ENCODE measurements at regions not wholly inside any gene's neighbourhood (a gene's known extent, or its start where the extent isn't known, plus 50 kb on each side); places are given as distances from the start of the nearest gene placed in this dataset.

DNA sequence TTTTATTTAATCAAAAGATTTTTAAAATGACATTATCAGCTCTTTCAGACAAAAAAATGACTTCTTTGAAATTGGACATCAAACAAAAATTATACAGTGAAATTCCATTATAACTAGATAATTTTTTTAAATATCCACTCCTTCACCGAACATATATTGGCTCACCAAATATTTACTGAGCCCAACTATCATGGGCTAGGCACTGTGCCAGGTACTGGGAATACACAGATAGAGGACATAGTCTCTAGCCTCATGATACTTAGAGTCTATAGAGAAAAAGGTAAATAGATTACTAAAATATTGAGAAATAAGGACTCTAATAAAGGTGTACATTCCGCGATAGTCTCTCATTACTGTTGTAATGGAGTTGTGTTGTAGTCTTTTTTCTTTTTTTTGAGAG is 219.9 kb downstream of the SEC23A start:
- no peak overlapping the region for H3K18ac ChIP-seq (ENCODE audit: low read depth, low read length)
- no peak overlapping the region for H3K4me3 ChIP-seq (ENCODE audit: insufficient read depth, low read depth, low read length)
- H3K27ac ChIP-seq (ENCODE audit: insufficient read depth, low read length), result no peak overlapping the region
- ChIA-PET POLR2A (ENCODE audit: unreplicated experiment) (interaction anchor here (1.1 kb wide), 1 partner anchor 10 kb away, joined by 3 read pairs; no protein-coding TSS in a partner anchor), CTCF (interaction anchor here (0.9 kb wide), 1 partner anchor 15 kb away, joined by 3 read pairs; no protein-coding TSS in a partner anchor)
- H3K27me3 ChIP-seq (ENCODE audit: control insufficient read depth, insufficient read depth, low read length), result no peaks in the 10 kb centered on the region; the same call in 1 of the 2 replicates
- H2BK5ac ChIP-seq (ENCODE audit: low read depth, low read length, poor library complexity, severe bottlenecking), result no peak overlapping the region
- dilution Hi-C loops (cut with HindIII; ENCODE audit: low sequenced_read_pairs, unreplicated experiment), result no loop called here
- H3K9me3 ChIP-seq (ENCODE audit: control insufficient read depth, insufficient read depth, low read length), result no peaks in the 10 kb centered on the region
- H4K91ac ChIP-seq (ENCODE audit: insufficient read depth, low read depth, low read length), result no peak overlapping the region
- no peak overlapping the region for H2BK120ac ChIP-seq (ENCODE audit: low read depth, low read length)
- in situ Hi-C loops (cut with MboI; ENCODE audit: low sequenced_read_pairs), result no loop called here
- ATAC-seq (ENCODE audit: low read depth) (no peak), DNase-seq (no peak)
- no peak overlapping the region for H3K4me2 ChIP-seq (ENCODE audit: low read depth, low read length)
- no peak overlapping the region for H3K23ac ChIP-seq (ENCODE audit: low read depth, low read length)
- no peak overlapping the region for H3K14ac ChIP-seq (replicated peaks; ENCODE audit: low read depth, low read length)
- H3K36me3 ChIP-seq (ENCODE audit: control insufficient read depth, insufficient read depth, low read length), result no peaks in the 10 kb centered on the region
- H3K79me1 ChIP-seq (ENCODE audit: low read depth in 1 of 2, low read length in 2 of 2), result no peaks in the 10 kb centered on the region
- H2BK20ac ChIP-seq (ENCODE audit: low read depth, low read length), result no peak overlapping the region
- no CpG with 5 or more reads among the region's 3 CpGs for WGBS, 2 experiments (ENCODE audit: extremely low coverage in 2 of 2, insufficient read length in 1 of 2)
- H3K4me1 ChIP-seq (ENCODE audit: control insufficient read depth, insufficient read depth, low read length), result no peaks in the 10 kb centered on the region
- intact Hi-C loops (cut with micrococcal nuclease), result no loop called here
- H4K20me1 ChIP-seq (ENCODE audit: insufficient read depth, low read length), result no peaks in the 10 kb centered on the region
- TF ChIP-seq, protein P1, sequence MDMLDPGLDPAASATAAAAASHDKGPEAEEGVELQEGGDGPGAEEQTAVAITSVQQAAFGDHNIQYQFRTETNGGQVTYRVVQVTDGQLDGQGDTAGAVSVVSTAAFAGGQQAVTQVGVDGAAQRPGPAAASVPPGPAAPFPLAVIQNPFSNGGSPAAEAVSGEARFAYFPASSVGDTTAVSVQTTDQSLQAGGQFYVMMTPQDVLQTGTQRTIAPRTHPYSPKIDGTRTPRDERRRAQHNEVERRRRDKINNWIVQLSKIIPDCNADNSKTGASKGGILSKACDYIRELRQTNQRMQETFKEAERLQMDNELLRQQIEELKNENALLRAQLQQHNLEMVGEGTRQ (IDR thresholded peaks at IDR 0.05; ENCODE audit: low read depth, low read length), result no peak
- TF ChIP-seq CHD1 (IDR thresholded peaks at IDR 0.05; ENCODE audit: low read depth, low read length) (no peak), BHLHE40 (IDR thresholded peaks at IDR 0.05; ENCODE audit: low read depth, low read length) (no peak), MXI1 (IDR thresholded peaks at IDR 0.05; ENCODE audit: borderline replicate concordance, low read depth, low read length) (no peak), CEBPB (IDR thresholded peaks at IDR 0.05; ENCODE audit: low read depth, low read length) (no peak), SMC3 (IDR thresholded peaks at IDR 0.05; ENCODE audit: low read depth, low read length) (no peak), MAFK (IDR thresholded peaks at IDR 0.05; ENCODE audit: low read depth, low read length) (no peak), RAD21 (IDR thresholded peaks at IDR 0.05; ENCODE audit: low read length) (no peak), FOS (IDR thresholded peaks at IDR 0.05; ENCODE audit: low read depth, low read length) (no peak), RCOR1 (IDR thresholded peaks at IDR 0.05; ENCODE audit: insufficient replicate concordance, low read length) (no peak), MAZ (IDR thresholded peaks at IDR 0.05; ENCODE audit: borderline replicate concordance, low read depth, low read length) (no peak), NFE2L2 (IDR thresholded peaks at IDR 0.05; ENCODE audit: low read depth, low read length) (no peak), POLR2A (IDR thresholded peaks at IDR 0.05; ENCODE audit: low read depth, low read length) (no peak), RFX5 (IDR thresholded peaks at IDR 0.05; ENCODE audit: low read depth, low read length) (no peak)
- TF ChIP-seq, protein P2, sequence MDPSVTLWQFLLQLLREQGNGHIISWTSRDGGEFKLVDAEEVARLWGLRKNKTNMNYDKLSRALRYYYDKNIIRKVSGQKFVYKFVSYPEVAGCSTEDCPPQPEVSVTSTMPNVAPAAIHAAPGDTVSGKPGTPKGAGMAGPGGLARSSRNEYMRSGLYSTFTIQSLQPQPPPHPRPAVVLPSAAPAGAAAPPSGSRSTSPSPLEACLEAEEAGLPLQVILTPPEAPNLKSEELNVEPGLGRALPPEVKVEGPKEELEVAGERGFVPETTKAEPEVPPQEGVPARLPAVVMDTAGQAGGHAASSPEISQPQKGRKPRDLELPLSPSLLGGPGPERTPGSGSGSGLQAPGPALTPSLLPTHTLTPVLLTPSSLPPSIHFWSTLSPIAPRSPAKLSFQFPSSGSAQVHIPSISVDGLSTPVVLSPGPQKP (IDR thresholded peaks at IDR 0.05; ENCODE audit: borderline replicate concordance, low read depth, low read length), result no peak
- TF ChIP-seq, protein P3, sequence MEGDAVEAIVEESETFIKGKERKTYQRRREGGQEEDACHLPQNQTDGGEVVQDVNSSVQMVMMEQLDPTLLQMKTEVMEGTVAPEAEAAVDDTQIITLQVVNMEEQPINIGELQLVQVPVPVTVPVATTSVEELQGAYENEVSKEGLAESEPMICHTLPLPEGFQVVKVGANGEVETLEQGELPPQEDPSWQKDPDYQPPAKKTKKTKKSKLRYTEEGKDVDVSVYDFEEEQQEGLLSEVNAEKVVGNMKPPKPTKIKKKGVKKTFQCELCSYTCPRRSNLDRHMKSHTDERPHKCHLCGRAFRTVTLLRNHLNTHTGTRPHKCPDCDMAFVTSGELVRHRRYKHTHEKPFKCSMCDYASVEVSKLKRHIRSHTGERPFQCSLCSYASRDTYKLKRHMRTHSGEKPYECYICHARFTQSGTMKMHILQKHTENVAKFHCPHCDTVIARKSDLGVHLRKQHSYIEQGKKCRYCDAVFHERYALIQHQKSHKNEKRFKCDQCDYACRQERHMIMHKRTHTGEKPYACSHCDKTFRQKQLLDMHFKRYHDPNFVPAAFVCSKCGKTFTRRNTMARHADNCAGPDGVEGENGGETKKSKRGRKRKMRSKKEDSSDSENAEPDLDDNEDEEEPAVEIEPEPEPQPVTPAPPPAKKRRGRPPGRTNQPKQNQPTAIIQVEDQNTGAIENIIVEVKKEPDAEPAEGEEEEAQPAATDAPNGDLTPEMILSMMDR (conservative IDR thresholded peaks at IDR 0.05; ENCODE audit: low read depth, low read length), result no peak
- no peaks in the 10 kb centered on the region for H3K9me1 ChIP-seq (ENCODE audit: insufficient read depth, low read length)
- H4K5ac ChIP-seq (ENCODE audit: low read depth, low read length), result no peak overlapping the region
- no peak overlapping the region for H2BK15ac ChIP-seq (ENCODE audit: low read depth, low read length)
- H3K9ac ChIP-seq (ENCODE audit: low read depth, low read length), result no peak overlapping the region
- no peak overlapping the region for H3K4ac ChIP-seq (ENCODE audit: low read depth, low read length)
- BruUV-seq (replicated peaks), result no TSS peak
- no peak overlapping the region for H2AFZ ChIP-seq (replicated peaks; ENCODE audit: low read length, poor library complexity)
- no peak overlapping the region for H2AK9ac ChIP-seq (replicated peaks; ENCODE audit: low read depth, low read length, poor library complexity)
- no peak overlapping the region for H4K8ac ChIP-seq (ENCODE audit: low read depth in 2 of 2, low read length in 2 of 2)
- no peak overlapping the region for H3K56ac ChIP-seq (ENCODE audit: extremely low read depth, insufficient read depth, low read length)
- H2AK5ac ChIP-seq (ENCODE audit: low read depth, low read length), result no peak overlapping the region
